HK-2 (cell line): ENCODE measurements at regions not wholly inside any gene's neighbourhood (a gene's known extent, or its start where the extent isn't known, plus 50 kb on each side); places are given as distances from the start of the nearest gene placed in this dataset.

Experiments
- DNase-seq: peaks from one replicate; pipeline ENCODE4 v3.0.0-alpha.2; 2018; ENCODE audit not compliant: unreplicated experiment

GRCh38 chr22:47439643-47440265 is 677.3 kb downstream of the TBC1D22A start:
- DNase-seq = no peak

GRCh38 chr22:47437636-47438035 is 675.2 kb downstream of the TBC1D22A start:
- no peak for DNase-seq

GRCh38 chr22:47437110-47437509 is 674.7 kb downstream of the TBC1D22A start:
- DNase-seq = no peak

- no peak for DNase-seq
Measured at GRCh38 chr22:47435826-47436225, 673.4 kb downstream of the TBC1D22A start.

- DNase-seq = no peak
Measured at GRCh38 chr22:47435204-47435487, 672.7 kb downstream of the TBC1D22A start.

GRCh38 chr22:47434336-47435203 is 672.1 kb downstream of the TBC1D22A start:
- no peak for DNase-seq

- no peak for DNase-seq
Measured at GRCh38 chr22:47433627-47434026, 671.2 kb downstream of the TBC1D22A start.

GRCh38 chr22:47432683-47433082 is 670.2 kb downstream of the TBC1D22A start:
- DNase-seq = no peak

GRCh38 chr22:47423861-47424820 is 661.7 kb downstream of the TBC1D22A start:
- no peak for DNase-seq

GRCh38 chr22:47423266-47423665 is 660.8 kb downstream of the TBC1D22A start:
- no peak for DNase-seq

GRCh38 chr22:47422736-47423135 is 660.3 kb downstream of the TBC1D22A start:
- no peak for DNase-seq

- no peak for DNase-seq
Measured at GRCh38 chr22:47421846-47422245, 659.4 kb downstream of the TBC1D22A start.

- DNase-seq = no peak
Measured at GRCh38 chr22:47420211-47420610, 657.8 kb downstream of the TBC1D22A start.

- no peak for DNase-seq
Measured at GRCh38 chr22:47419239-47419638, 656.8 kb downstream of the TBC1D22A start.

- no peak for DNase-seq
Measured at GRCh38 chr22:47417699-47418098, 655.2 kb downstream of the TBC1D22A start.

- DNase-seq = no peak
Measured at GRCh38 chr22:47411006-47411405, 648.6 kb downstream of the TBC1D22A start.

GRCh38 chr22:47409539-47410275 is 647.3 kb downstream of the TBC1D22A start:
- DNase-seq = no peak

- DNase-seq = no peak
Measured at GRCh38 chr22:47408409-47408808, 646.0 kb downstream of the TBC1D22A start.

- DNase-seq = no peak
Measured at GRCh38 chr22:47407461-47408025, 645.1 kb downstream of the TBC1D22A start.

GRCh38 chr22:47406896-47407295 is 644.4 kb downstream of the TBC1D22A start:
- no peak for DNase-seq

- no peak for DNase-seq
Measured at GRCh38 chr22:47406180-47406834, 643.9 kb downstream of the TBC1D22A start.
